ENCODE measurements at regions not wholly inside any gene's neighbourhood (a gene's known extent, or its start where the extent isn't known, plus 50 kb on each side); places are given as distances from the start of the nearest gene placed in this dataset.

GRCh38 chr5:3163626-3164025, 412.1 kb upstream of the IRX2 start:
- no peak overlapping the region for H3K4me3 ChIP-seq
- H2AFZ ChIP-seq (ENCODE audit: control insufficient read depth, low read depth, low read length), result no peak overlapping the region
- H3K27me3 ChIP-seq (replicated peaks in 1 of 2; ENCODE audit: control insufficient read depth in 2 of 2, insufficient read depth in 2 of 2, low read length in 1 of 2), result no peaks in the 10 kb centered on the region
- RAD21 ChIA-PET (ENCODE audit: unreplicated experiment), result no interaction called here
- SMC1A ChIA-PET (ENCODE audit: uncharacterized antibody, unreplicated experiment), result no interaction called here
- POLR2A ChIA-PET, result no interaction called here
- FAIRE-seq (no peak), DNase-seq (ENCODE audit: low read depth, low spot score) (no peak), ATAC-seq (no peak)
- no peak for TF ChIP-seq NFXL1 (IDR thresholded peaks at IDR 0.05; ENCODE audit: borderline replicate concordance)
- TF ChIP-seq MYC (IDR thresholded peaks at IDR 0.05; ENCODE audit: insufficient read depth, insufficient read length, insufficient replicate concordance, low read length, severe bottlenecking), result no peak
- TF ChIP-seq TCF12 (IDR thresholded peaks at IDR 0.05; ENCODE audit: low read depth, low read length), result no peak
- no peak for TF ChIP-seq GABPA (IDR thresholded peaks at IDR 0.05; ENCODE audit: low read depth)
- TF ChIP-seq ZZZ3 (IDR thresholded peaks at IDR 0.05; ENCODE audit: control insufficient read depth, insufficient read length, low read depth), result no peak
- no peak for TF ChIP-seq CHD2 (IDR thresholded peaks at IDR 0.05; ENCODE audit: borderline replicate concordance, low read depth, low read length)
- H3K9me3 ChIP-seq (replicated peaks; ENCODE audit: control insufficient read depth, insufficient read depth, low read length), result no peaks in the 10 kb centered on the region; the same call in 1 of the 3 replicates
- BruUV-seq (replicated peaks), result no TSS peak
- H4K20me1 ChIP-seq (ENCODE audit: control insufficient read depth, insufficient read depth), result no peaks in the 10 kb centered on the region
- no peaks in the 10 kb centered on the region for H3K79me2 ChIP-seq (ENCODE audit: control insufficient read depth, insufficient read depth, low read length)
- intact Hi-C loops (cut with micrococcal nuclease; ENCODE audit: unreplicated experiment), result no loop called here
- no peaks in the 10 kb centered on the region for H3K36me3 ChIP-seq (ENCODE audit: control insufficient read depth in 2 of 2, insufficient read depth in 2 of 2, low read length in 1 of 2)
- no peaks in the 10 kb centered on the region for H3K4me1 ChIP-seq (ENCODE audit: control insufficient read depth, insufficient read depth, low read length)
- in situ Hi-C loops (cut with MboI), result no loop called here
- CTCF ChIA-PET, result no interaction called here
- H3K27ac ChIP-seq (ENCODE audit: control insufficient read depth, insufficient read depth), result no peak overlapping the region
- no peak overlapping the region for H3K4me2 ChIP-seq (ENCODE audit: control insufficient read depth, insufficient read depth)
- WGBS (ENCODE audit: insufficient coverage, insufficient replicate concordance, low lambda C conversion rate, missing lambda C conversion rate), result 4% methylated on average over 6 of the region's 6 CpGs
- no peak overlapping the region for H3K9ac ChIP-seq (ENCODE audit: control insufficient read depth, insufficient read depth, low read length)

GRCh38 chr5:3161672-3162071, 410.2 kb upstream of the IRX2 start:
- FAIRE-seq, result no peak
- Histone ChIP-seq H4K20me1 (ENCODE audit: control insufficient read depth, insufficient read depth) (no peaks in the 10 kb centered on the region), H3K79me2 (ENCODE audit: control insufficient read depth, insufficient read depth, low read length) (no peaks in the 10 kb centered on the region), H3K4me3 (no peak overlapping the region), H3K9ac (ENCODE audit: control insufficient read depth, insufficient read depth, low read length) (no peak overlapping the region), H3K4me2 (ENCODE audit: control insufficient read depth, insufficient read depth) (no peak overlapping the region), H3K27ac (ENCODE audit: control insufficient read depth, insufficient read depth) (no peak overlapping the region), H3K36me3 (ENCODE audit: control insufficient read depth in 2 of 2, insufficient read depth in 2 of 2, low read length in 1 of 2) (no peaks in the 10 kb centered on the region), H3K27me3 (replicated peaks in 1 of 2; ENCODE audit: control insufficient read depth in 2 of 2, insufficient read depth in 2 of 2, low read length in 1 of 2) (no peaks in the 10 kb centered on the region), H2AFZ (ENCODE audit: control insufficient read depth, low read depth, low read length) (no peak overlapping the region), H3K9me3 (replicated peaks; ENCODE audit: control insufficient read depth, insufficient read depth, low read length) (no peaks in the 10 kb centered on the region; the same call in 2 of the 3 replicates), H3K4me1 (ENCODE audit: control insufficient read depth, insufficient read depth, low read length) (no peaks in the 10 kb centered on the region)
- RAD21 ChIA-PET (ENCODE audit: unreplicated experiment), result no interaction called here
- no peak for ATAC-seq
- DNase-seq (ENCODE audit: low read depth, low spot score), result no peak
- BruUV-seq (replicated peaks), result no TSS peak
- WGBS (ENCODE audit: insufficient coverage, insufficient replicate concordance, low lambda C conversion rate, missing lambda C conversion rate), result 15% methylated on average over 8 of the region's 8 CpGs
- in situ Hi-C loops (cut with MboI) (no loop called here), intact Hi-C loops (cut with micrococcal nuclease; ENCODE audit: unreplicated experiment) (no loop called here)
- CTCF ChIA-PET, result no interaction called here
- SMC1A ChIA-PET (ENCODE audit: uncharacterized antibody, unreplicated experiment), result no interaction called here
- POLR2A ChIA-PET, result no interaction called here
- TF ChIP-seq ZSCAN29 (IDR thresholded peaks at IDR 0.05) (no peak), RAD21 (IDR thresholded peaks at IDR 0.05; ENCODE audit: insufficient read depth, low read depth, low read length) (no peak), CEBPB (IDR thresholded peaks at IDR 0.05; ENCODE audit: borderline replicate concordance in 1 of 2, low read depth in 2 of 2, low read length in 2 of 2) (no peak), MYB (IDR thresholded peaks at IDR 0.05; ENCODE audit: borderline replicate concordance, low read depth, low read length) (no peak), SIX5 (IDR thresholded peaks at IDR 0.05; ENCODE audit: low read depth, low read length, severe bottlenecking) (no peak), SREBF1 (IDR thresholded peaks at IDR 0.05; ENCODE audit: low read length) (no peak), IKZF1 (conservative IDR thresholded peaks at IDR 0.05) (no peak), KLF5 (IDR thresholded peaks at IDR 0.05; ENCODE audit: partially characterized antibody) (no peak), BACH1 (IDR thresholded peaks at IDR 0.05; ENCODE audit: borderline replicate concordance) (no peak)
- TF ChIP-seq, protein P1, sequence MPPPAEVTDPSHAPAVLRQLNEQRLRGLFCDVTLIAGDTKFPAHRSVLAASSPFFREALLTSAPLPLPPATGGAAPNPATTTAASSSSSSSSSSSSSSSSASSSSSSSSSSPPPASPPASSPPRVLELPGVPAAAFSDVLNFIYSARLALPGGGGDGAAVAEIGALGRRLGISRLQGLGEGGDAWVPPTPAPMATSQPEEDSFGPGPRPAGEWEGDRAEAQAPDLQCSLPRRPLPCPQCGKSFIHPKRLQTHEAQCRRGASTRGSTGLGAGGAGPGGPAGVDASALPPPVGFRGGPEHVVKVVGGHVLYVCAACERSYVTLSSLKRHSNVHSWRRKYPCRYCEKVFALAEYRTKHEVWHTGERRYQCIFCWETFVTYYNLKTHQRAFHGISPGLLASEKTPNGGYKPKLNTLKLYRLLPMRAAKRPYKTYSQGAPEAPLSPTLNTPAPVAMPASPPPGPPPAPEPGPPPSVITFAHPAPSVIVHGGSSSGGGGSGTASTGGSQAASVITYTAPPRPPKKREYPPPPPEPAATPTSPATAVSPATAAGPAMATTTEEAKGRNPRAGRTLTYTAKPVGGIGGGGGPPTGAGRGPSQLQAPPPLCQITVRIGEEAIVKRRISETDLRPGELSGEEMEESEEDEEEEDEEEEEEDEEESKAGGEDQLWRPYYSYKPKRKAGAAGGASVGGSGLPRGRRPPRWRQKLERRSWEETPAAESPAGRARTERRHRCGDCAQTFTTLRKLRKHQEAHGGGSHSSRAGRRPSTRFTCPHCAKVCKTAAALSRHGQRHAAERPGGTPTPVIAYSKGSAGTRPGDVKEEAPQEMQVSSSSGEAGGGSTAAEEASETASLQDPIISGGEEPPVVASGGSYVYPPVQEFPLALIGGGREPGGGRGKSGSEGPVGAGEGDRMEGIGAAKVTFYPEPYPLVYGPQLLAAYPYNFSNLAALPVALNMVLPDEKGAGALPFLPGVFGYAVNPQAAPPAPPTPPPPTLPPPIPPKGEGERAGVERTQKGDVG (CRISPR knock-in tag; IDR thresholded peaks at IDR 0.05), result no peak
